GM19372 (cell line): ENCODE measurements at regions not wholly inside any gene's neighbourhood (a gene's known extent, or its start where the extent isn't known, plus 50 kb on each side); places are given as distances from the start of the nearest gene placed in this dataset.
"Not testable (repeated sequence)": the region's sequence is repeated elsewhere in the genome, so short reads cannot be mapped to it uniquely, and the experiment has no call there.

Experiments used
- ATAC-seq: cut with Tn5 transposase; IDR thresholded peaks from one replicate; pipeline ENCODE4 v1.9.1; 2021; ENCODE audit warnings: mild to moderate bottlenecking, low read depth, moderate library complexity; ENCODE audit not compliant: unreplicated experiment

DNA sequence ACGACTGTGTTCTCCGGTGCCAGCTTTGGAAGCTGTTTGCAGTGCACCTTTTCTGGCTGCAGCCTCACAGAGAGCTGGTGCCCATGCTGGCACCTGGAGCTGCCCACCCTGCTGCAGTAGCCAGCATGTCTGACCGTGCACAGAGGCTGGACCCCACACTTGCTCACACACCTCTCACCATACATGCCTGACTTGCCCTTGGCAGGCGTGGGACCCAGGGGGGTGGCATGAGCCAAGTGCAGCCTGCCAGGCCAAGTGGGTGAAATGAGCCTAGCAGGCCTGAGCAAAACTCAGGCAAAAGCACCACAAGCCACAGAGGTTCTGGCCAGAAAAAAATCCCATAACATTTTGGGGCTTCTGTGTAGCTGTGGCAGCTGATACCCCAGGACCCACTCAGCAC is 258.8 kb downstream of the XPNPEP1 start:
- no peak for ATAC-seq

DNA sequence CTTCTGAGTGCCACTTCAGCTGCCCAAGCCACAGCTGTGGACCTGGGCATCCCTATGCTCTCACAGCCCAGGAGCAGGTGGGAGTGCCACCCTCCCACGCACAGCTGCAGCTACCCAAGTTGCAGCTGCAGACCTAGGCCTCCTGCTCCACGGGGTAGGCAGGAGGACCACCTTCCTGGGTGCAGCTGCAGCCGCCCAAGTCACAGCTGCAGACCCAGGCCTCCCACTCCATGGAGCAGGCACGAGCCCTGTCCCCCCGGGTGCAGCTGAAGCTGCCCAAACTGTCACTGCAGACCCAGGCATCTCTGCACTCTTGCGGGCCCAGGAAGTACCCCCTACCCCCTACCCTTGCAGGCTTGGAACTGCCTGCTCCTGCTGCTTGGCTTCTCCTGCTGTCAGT is 260.2 kb downstream of the XPNPEP1 start:
- ATAC-seq: no peak

GRCh38 chr10:109652612-109653011 is 270.7 kb downstream of the XPNPEP1 start:
- not testable (repeated sequence) for ATAC-seq

GRCh38 chr10:109650228-109650627 is 273.1 kb downstream of the XPNPEP1 start:
- no peak for ATAC-seq

DNA sequence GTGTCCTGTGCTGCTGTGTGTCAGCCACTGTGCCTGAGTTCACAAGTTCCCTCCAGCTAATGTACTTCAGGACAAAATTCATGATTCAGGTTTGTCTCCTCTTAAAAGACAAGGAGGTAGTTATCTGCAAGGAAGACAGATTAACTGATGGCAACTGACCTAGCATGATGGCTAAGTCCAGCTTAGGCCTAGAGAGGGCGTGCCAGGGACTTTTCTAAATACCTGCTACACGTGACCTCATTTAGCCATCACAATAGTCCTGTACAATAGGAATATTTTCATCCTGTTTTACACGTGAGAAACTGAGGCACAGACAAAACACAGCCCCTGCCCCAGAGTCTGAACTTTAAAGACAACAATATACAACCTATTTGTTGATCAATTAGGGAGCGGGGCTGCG is 275.7 kb downstream of the XPNPEP1 start:
- no peak for ATAC-seq

- no peak for ATAC-seq
These were observed 289.5 kb downstream of the XPNPEP1 start for GRCh38 chr10:109633846-109634245.

DNA sequence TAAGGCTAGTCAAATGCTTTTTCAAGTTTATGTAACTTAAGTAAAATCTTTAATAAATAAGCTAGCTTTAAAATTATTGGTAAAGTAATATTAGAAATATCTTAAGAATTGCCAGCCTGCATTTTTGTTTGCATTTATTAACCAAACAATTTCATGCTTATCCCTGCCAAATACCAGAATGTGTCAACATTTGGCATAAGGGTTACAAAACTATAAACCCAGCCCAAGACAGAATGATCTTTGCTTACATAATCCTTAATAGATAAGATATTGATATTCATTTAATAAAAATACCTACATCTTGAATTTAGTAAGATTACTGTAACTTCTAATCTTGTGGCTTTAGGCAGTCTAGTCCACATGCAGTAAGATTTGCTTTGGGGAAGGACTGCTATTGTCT is 290.3 kb downstream of the XPNPEP1 start:
- ATAC-seq: not testable (repeated sequence)

DNA sequence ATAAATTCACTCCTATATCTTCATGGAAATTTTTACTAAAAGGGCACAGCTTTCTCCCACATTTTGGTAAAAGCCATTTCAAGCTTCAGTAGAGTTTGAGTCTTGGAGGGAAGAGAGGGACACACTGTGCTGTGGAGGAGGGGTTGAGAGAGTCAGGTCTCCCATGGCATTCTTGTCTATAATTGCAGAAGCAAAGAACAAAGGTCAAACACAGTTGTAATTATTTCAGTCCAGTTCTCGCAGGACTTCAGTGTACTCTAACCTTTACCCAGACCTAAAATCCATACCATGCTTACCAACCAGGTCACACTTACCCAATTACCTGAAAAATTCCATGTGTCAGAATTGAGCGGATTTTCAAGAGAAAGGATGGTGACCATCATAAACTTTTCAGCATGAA is 298.4 kb downstream of the XPNPEP1 start:
- no peak for ATAC-seq

DNA sequence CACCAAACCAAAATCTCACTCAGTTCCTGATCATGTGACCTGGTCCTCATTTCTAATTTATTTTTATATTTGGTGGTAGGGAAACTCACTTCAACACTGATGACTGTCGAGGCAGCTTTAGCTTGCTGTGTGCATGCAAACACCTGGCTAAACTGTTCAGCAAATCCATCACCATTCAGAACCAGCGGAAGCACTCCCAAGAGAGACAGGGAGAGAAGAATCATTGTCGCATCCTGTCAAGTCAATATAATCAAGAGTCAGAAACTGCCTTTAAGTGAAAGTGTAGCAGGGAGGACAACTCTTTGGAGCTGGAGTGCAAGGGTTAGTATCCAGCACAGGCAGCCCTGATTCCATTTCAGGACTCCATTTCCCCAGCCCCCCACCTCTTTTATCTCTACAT is 300.7 kb downstream of the XPNPEP1 start:
- no peak for ATAC-seq

GRCh38 chr10:109620396-109620795 is 302.9 kb downstream of the XPNPEP1 start:
- ATAC-seq: no peak

GRCh38 chr10:109619914-109620313 is 303.4 kb downstream of the XPNPEP1 start:
- no peak for ATAC-seq

GRCh38 chr10:109618748-109619147 is 304.6 kb downstream of the XPNPEP1 start:
- no peak for ATAC-seq

DNA sequence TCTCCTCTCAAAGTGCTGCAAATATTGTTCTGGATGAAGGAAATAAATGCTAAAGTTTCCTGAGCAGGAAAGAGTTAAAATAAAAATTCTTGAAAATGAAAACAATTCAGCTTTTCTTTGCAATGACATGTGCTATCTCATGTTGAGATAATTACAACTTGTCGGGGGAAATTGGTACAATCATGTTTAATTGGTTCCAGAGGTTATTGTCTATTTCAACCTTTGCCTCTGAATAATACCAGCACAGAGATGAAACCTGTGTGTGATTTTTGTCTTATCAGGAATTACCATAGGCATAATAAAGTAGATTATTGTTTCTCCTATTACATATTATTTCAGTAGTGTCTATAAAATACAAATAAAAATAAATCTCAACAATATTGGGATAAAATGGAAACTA is 305.0 kb downstream of the XPNPEP1 start:
- ATAC-seq: no peak

DNA sequence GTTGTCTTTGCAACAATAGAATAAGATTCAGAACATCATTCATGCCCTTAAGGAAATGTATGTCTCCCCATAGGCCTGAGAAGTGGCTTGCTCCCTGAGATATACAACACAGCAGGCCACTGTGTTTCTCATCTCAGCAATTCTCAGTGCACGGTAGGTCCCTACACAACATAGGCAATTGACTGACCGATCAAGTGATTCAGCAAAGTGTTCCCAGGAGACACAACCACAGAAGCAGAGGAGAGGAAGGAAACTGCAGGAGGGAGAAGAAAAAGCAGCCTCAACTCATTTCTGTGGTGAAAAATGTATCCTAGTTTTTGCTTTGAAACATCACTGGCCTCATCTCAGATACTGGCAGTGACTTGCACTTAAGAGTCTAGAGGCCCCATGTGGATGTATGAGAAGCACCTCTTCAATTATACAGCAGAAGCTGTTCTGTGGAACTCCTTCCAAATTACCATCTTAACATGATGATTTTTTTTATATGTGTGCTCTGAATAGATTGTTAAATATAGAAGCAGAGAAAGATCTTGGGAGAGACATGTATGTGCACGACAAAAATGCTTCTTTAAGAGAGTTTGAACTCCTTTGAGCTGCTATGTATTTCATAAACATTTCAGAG is 306.8 kb downstream of the XPNPEP1 start:
- no peak for ATAC-seq

- not testable (repeated sequence) for ATAC-seq
These were observed 328.0 kb downstream of the XPNPEP1 start for GRCh38 chr10:109595356-109595755.

DNA sequence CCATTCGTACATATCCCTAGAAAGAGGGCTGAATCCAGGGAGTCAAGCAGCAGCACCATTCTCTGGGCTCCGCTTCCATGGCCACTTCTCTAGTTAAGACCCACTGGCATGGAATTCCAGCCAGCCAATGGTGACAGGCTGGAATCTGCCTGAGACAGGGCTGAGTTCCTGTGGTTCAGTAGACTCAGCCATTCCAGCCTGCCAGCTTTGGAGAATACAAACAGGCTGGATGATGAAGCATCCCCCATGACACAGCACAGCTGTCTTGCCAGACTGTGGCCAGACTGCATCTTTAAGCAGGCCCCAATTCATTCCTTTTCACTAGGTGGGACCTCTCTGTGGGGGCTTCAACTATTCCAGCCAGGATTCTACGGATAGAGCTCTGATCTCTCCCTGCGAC is 329.6 kb downstream of the XPNPEP1 start:
- ATAC-seq: no peak

DNA sequence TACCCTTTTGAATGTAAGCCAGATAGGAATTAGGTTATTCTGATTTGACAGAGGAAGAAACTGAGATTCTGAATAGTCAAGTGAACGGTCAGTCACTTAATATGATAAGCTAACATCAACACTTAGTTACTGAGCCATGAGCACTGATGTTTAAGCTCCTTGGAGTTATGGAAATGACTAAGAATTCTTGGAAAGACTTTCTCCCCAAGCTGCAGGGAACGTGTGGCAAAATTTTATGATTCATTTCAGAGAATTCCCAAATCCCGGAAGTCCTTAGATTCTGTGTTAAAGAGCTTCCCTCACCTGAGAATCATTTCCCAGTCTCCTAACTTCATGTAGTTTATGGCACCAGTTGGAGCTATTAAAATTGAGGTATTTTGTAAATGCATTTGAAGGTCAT is 330.9 kb downstream of the XPNPEP1 start:
- ATAC-seq: no peak

DNA sequence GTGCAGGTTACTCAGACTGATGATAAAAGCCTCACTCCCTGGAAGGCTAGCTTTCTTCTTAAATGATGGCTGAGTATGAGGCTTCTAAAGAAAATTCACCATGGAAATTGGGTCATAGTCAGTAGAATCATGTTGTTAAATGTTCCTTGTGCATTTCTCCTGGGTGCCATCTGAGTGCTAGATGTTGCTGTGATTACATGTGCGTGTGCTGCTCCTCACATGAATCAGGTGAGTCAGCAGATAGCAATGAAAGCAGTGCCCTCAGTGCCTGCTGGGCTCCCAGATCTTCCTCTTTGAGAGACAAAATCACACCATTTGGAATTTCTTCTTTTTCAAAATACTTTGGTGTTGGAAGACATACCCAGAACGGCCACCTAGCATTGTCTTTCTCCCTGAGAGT is 331.7 kb downstream of the XPNPEP1 start:
- ATAC-seq: no peak

DNA sequence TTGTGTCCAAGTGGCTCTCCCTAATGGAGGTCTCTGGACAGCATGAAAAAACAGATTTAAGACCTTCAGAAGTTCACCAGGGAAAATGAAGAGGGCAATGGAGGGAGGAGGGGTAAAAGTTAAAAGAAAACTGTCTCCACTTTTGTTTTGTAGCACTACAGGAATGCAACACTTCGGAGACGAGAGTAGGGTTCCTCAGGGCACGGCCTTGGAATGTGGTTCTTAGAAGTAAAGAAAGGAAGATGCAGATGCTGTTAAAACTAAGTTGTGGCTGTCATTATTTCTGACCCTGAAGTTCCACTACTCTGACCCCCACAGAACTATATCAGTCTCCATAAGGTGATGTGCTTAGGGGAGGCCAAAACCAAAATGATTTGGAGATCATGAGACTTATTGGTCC is 335.1 kb downstream of the XPNPEP1 start:
- no peak for ATAC-seq

- no peak for ATAC-seq
These were observed 335.9 kb downstream of the XPNPEP1 start for GRCh38 chr10:109587366-109587765.

- no peak for ATAC-seq
These were observed 366.9 kb downstream of the XPNPEP1 start for GRCh38 chr10:109556399-109556798.

- ATAC-seq: not testable (repeated sequence)
These were observed 381.2 kb downstream of the XPNPEP1 start for GRCh38 chr10:109542050-109542603.

DNA sequence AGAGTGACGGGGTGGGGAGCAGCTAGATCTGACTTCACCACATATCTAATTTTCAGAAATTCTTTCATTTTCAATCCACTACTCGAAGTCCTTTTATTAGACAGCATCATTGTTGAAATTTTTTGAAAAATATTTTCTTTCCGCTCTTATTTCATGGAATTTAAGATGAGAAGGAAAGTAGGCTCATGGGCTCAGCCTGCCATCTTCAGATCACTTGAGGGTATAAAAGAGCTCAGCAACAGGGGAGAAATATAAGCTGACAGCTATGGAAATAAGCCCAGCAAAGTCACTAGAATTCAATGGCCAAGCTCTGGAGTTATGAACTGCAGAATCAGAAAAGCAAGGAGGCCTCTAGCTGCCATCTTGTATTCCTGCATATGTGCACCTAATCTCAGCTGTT is 389.1 kb downstream of the XPNPEP1 start:
- ATAC-seq: no peak
